Suprapubic skin (tissue), 4 donors: ENCODE measurements at regions not wholly inside any gene's neighbourhood (a gene's known extent, or its start where the extent isn't known, plus 50 kb on each side); places are given as distances from the start of the nearest gene placed in this dataset.

ENCODE experiments used
- DNase-seq, 2 donors: peaks; one replicate each; pipeline ENCODE4 v3.0.0-alpha.2; 2019; ENCODE audit warnings: low spot score in 2 of 2
- H3K27ac ChIP-seq: fragments of 200-600 bp; sonication (generic); one replicate; pipeline ENCODE4 v1.5.1; 2019
- H3K27me3 ChIP-seq: fragments of 200-600 bp; sonication (generic); one replicate; pipeline ENCODE4 v1.5.1; 2019
- H3K36me3 ChIP-seq: fragments of 200-600 bp; sonication (generic); one replicate; pipeline ENCODE4 v1.5.1; 2019
- H3K4me1 ChIP-seq: fragments of 200-600 bp; sonication (generic); one replicate; pipeline ENCODE4 v1.5.1; 2019
- H3K4me3 ChIP-seq: fragments of 200-600 bp; sonication (generic); one replicate; pipeline ENCODE4 v1.5.1; 2019; ENCODE audit warnings: mild to moderate bottlenecking
- H3K9me3 ChIP-seq: fragments of 200-600 bp; sonication (generic); one replicate; pipeline ENCODE4 v1.5.1; 2019
- EP300 ChIP-seq: sonication (generic); formaldehyde crosslinking; IDR thresholded peaks from one replicate; pipeline ENCODE4 v1.6.1; 2017; ENCODE audit warnings: antibody characterized with exemption
- POLR2A ChIP-seq, 2 donors: fragments of 450-650 bp; IDR thresholded peaks; one replicate each; pipeline ENCODE4 v1.6.1; 2017; ENCODE audit warnings: antibody characterized with exemption in 2 of 2, mild to moderate bottlenecking in 2 of 2, moderate library complexity in 2 of 2
- POLR2AphosphoS5 ChIP-seq, 3 donors: sonication (generic); formaldehyde crosslinking; IDR thresholded peaks; one replicate each; pipeline ENCODE4 v1.6.1; 2017; ENCODE audit warnings: antibody characterized with exemption in 3 of 3
- WGBS: methylation state at CpG from one replicate; pipeline ENCODE4 v1.1.5; 2018; 5-methylcytosine and 5-hydroxymethylcytosine counted together
- TF ChIP-seq, protein P1 (sequence below), 2 donors: fragments of 200-600 bp in 1 of 2; fragments of 450-650 bp in 1 of 2; sonication (generic) in 1 of 2; IDR thresholded peaks; one replicate each; pipeline ENCODE4 v1.5.1; 2016 to 2019; ENCODE audit warnings: antibody characterized with exemption in 2 of 2, mild to moderate bottlenecking in 1 of 2, moderate library complexity in 1 of 2

DNA sequence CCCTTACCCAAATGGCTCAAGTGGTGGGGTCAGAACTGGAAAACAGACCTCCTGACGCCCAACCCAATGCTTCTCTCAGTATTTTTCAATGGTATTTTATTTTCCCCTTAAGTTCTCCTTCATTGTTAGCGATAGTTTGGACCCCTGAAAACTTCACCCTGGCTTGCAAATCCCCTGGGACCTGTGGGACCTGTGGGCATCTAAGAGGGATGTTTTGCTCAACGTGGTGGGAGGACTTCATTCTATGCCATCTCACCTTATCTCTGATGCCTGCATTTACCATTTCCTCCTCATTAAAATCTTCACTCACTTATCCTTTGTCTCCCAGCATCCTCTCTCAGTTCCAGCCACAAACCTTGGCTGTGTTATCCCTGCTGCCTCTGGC is 59.4 kb upstream of the GZMB start:
- Histone ChIP-seq H3K36me3 (no peaks in the 10 kb centered on the region), H3K27me3 (no peaks in the 10 kb centered on the region), H3K4me3 (no peak overlapping the region), H3K27ac (no peak overlapping the region), H3K9me3 (no peaks in the 10 kb centered on the region), H3K4me1 (peaks cover 2% of the 10 kb centered on the region)
- no peak for TF ChIP-seq POLR2A (IDR thresholded peaks at IDR 0.05)
- TF ChIP-seq, protein P1, sequence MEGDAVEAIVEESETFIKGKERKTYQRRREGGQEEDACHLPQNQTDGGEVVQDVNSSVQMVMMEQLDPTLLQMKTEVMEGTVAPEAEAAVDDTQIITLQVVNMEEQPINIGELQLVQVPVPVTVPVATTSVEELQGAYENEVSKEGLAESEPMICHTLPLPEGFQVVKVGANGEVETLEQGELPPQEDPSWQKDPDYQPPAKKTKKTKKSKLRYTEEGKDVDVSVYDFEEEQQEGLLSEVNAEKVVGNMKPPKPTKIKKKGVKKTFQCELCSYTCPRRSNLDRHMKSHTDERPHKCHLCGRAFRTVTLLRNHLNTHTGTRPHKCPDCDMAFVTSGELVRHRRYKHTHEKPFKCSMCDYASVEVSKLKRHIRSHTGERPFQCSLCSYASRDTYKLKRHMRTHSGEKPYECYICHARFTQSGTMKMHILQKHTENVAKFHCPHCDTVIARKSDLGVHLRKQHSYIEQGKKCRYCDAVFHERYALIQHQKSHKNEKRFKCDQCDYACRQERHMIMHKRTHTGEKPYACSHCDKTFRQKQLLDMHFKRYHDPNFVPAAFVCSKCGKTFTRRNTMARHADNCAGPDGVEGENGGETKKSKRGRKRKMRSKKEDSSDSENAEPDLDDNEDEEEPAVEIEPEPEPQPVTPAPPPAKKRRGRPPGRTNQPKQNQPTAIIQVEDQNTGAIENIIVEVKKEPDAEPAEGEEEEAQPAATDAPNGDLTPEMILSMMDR (IDR thresholded peaks at IDR 0.05), result no peak
- TF ChIP-seq EP300, result no peak
- TF ChIP-seq POLR2AphosphoS5 (IDR thresholded peaks at IDR 0.05), result no peak
- DNase-seq, result no peak
- WGBS, result 77% methylated on average over 3 of the region's 3 CpGs

DNA sequence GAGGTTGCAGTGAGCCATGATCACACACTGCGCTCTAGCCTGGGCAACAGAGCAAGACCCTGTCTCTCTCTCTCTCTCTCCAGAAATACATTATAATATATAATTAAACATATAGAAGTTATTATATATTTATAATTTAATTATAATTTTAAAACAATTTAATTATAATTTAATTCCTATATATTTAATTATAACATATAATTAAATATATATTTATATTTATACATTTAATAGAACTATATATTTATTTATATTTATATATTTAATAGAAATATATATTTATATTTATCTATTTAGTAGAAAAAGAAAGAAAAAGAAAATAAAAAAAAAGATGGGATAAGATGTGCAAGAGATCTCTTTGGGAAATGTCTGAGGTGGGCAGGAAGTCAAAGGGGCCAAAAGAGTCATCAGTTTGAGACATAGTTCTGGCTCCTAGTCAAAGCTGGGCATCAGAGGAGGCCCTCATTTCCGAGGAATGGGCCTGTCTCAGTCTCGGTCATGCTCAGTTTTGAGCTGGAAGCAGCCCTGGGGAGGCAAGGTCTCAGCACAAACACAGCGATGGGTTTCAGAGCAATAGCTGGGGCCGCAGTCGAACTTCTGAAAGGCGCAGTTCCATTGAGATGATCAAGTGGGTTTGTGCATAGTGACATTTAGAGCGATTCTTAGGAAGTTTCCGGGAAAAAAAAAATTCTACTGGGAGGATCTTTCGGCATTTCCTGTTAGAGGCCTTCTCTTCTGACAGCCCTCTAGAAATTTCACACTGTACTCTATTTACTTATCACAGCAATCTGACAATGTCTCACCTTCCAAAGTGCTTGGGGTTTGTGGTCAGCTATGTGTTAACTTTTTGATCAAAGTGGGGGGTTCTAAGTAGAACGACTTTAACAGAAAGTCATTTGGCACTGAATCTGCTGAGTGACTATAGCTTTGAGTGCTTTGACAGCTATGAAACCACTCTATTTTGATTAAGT is 58.7 kb upstream of the GZMB start:
- WGBS, result 77% methylated on average over 11 of the region's 11 CpGs
- Histone ChIP-seq H3K4me1 (peaks cover 2% of the 10 kb centered on the region), H3K9me3 (no peaks in the 10 kb centered on the region), H3K36me3 (no peaks in the 10 kb centered on the region), H3K4me3 (no peak overlapping the region), H3K27ac (no peak overlapping the region), H3K27me3 (no peaks in the 10 kb centered on the region)
- DNase-seq, result no peak
- TF ChIP-seq EP300 (no peak), POLR2A (IDR thresholded peaks at IDR 0.05) (no peak), POLR2AphosphoS5 (IDR thresholded peaks at IDR 0.05) (no peak)
- TF ChIP-seq, protein P1 (IDR thresholded peaks at IDR 0.05), result no peak

DNA sequence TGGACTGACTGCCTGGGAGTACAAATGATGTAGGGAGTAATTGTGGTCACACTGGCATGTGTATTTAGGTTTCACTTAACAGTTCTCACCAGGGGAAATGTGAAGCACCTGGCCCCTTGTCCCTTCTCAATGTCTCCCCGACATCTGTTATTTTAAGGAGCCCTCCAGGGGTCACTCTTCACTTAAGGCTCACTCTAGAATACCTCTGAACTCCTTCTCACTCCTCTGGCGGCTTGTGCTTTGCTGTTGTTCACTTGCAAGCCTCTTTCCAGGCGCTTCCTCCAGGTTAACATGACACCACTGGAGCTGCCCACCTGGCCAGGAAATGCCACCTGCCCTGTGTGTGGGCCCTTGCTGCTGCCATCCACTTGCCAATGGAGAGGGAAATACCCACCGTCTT is 56.5 kb upstream of the GZMB start:
- no peaks in the 10 kb centered on the region for H3K9me3 ChIP-seq
- no peaks in the 10 kb centered on the region for H3K36me3 ChIP-seq
- H3K27me3 ChIP-seq, result no peaks in the 10 kb centered on the region
- no peak for DNase-seq
- 50% methylated on average over 4 of the region's 4 CpGs for WGBS
- no peak overlapping the region for H3K27ac ChIP-seq
- no peak overlapping the region for H3K4me3 ChIP-seq
- H3K4me1 ChIP-seq, result peaks cover 2% of the 10 kb centered on the region
- TF ChIP-seq POLR2AphosphoS5 (IDR thresholded peaks at IDR 0.05), result no peak
- no peak for TF ChIP-seq EP300
- TF ChIP-seq, protein P1 (IDR thresholded peaks at IDR 0.05), result no peak
- no peak for TF ChIP-seq POLR2A (IDR thresholded peaks at IDR 0.05)

DNA sequence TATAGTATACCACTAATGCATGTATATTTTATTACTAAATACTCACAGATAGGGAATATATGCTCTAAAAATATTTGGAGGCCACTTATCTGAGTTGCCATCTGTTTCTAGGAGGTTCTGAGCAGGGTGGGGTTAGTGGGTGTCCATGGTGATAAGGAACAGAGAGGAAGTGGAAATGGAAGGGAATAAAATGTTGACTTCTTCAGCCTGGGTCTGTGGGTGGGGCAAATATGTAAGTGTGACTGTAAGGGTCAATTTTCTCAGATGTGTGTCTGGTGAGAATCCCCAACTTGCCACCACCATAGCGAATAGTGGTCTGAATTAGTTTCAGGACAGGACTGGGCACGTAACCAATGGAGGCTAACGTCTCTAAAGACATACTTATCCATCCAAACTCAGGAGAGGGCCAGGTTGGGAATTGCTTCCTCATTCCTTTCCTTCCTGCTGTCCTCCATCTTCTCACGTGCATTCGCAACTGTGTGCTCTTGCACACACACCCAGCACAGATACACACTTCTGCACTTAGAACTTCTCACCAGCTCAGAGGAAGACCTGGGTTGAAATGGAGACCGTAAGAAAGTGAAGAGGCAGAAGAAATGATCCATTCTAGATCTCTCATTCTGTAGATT is 54.2 kb upstream of the GZMB start:
- Histone ChIP-seq H3K9me3 (no peaks in the 10 kb centered on the region), H3K4me3 (no peak overlapping the region), H3K36me3 (no peaks in the 10 kb centered on the region), H3K27ac (no peak overlapping the region), H3K27me3 (no peaks in the 10 kb centered on the region), H3K4me1 (no peaks in the 10 kb centered on the region)
- 77% methylated on average over 6 of the region's 6 CpGs for WGBS
- TF ChIP-seq POLR2AphosphoS5 (IDR thresholded peaks at IDR 0.05) (no peak), POLR2A (IDR thresholded peaks at IDR 0.05) (no peak), EP300 (no peak)
- TF ChIP-seq, protein P1 (IDR thresholded peaks at IDR 0.05), result no peak
- no peak for DNase-seq
